HCT116 (cell line): ENCODE measurements at regions not wholly inside any gene's neighbourhood (a gene's known extent, or its start where the extent isn't known, plus 50 kb on each side); places are given as distances from the start of the nearest gene placed in this dataset.

Source experiments
- ATAC-seq: fragments of 200-7000 bp; cut with Tn5 transposase; 2 replicates; pipeline ENCODE4 v1.9.1; 2020; ENCODE audit warnings: mild to moderate bottlenecking, moderate library complexity
- BruUV-seq: library from RNA; stranded (reverse); fragments of 400-500 nt; replicated peaks from 2 replicates; lab custom pipeline; 2021; lab: Mats Ljungman, UMichigan
- CTCF ChIA-PET: fragments of 300-600 bp; sonication (Branson Sonifier 250); formaldehyde crosslinking; loops from one replicate; lab custom pipeline; 2021; ENCODE audit warnings: antibody characterized with exemption; lab: Charles Lee
- POLR2A ChIA-PET: fragments of 300-600, 350-600 bp; sonication (Branson Sonifier 250); formaldehyde crosslinking; loops from one replicate; lab custom pipeline; 2021; ENCODE audit warnings: antibody characterized with exemption; lab: Charles Lee
- RAD21 ChIA-PET, 2 experiments: fragments of 300-600 bp; sonication (Branson Sonifier 250); formaldehyde crosslinking; loops; one replicate each; lab custom pipeline; 2023; ENCODE audit warnings: low total read pairs in 2 of 2; ENCODE audit not compliant: uncharacterized antibody in 2 of 2, unreplicated experiment in 2 of 2, low non-redundant PET in 1 of 2; lab: Charles Lee
- DNase-seq: peaks from one replicate; pipeline ENCODE4 v3.0.0-alpha.2; 2010; ENCODE audit warnings: low read depth, low spot score
- H2AFZ ChIP-seq: fragments of 200-600 bp; shearing (Covaris generic), sonication (generic); 2 replicates; pipeline ENCODE4 v1.6.1; 2017; ENCODE audit warnings: low read depth, mixed run types, mixed read lengths, antibody characterized with exemption, low read length; ENCODE audit not compliant: poor library complexity, severe bottlenecking
- H3K27ac ChIP-seq: 2 replicates; pipeline ENCODE4 v1.5.1; 2012; ENCODE audit warnings: low read depth, low read length
- H3K27me3 ChIP-seq: fragments of 200-600 bp; sonication (generic); 2 replicates; pipeline ENCODE4 v1.6.1; 2016; ENCODE audit warnings: mixed run types, low read length, mixed read lengths; ENCODE audit not compliant: insufficient read depth
- H3K36me3 ChIP-seq, 2 experiments: fragments of 200-500 bp in 1 of 2; fragments of 200-600 bp in 1 of 2; sonication (Bioruptor generic) in 1 of 2; sonication (generic) in 1 of 2; 2 replicates each; pipeline versions ENCODE4 v1.5.1 to v1.6.1; 2014 to 2016; ENCODE audit warnings: low read length in 2 of 2, inconsistent platforms in 1 of 2, mixed read lengths in 1 of 2, mixed run types in 1 of 2; ENCODE audit not compliant: insufficient read depth in 2 of 2, control insufficient read depth in 1 of 2
- H3K4me1 ChIP-seq, 2 experiments: fragments of 200-600 bp in 1 of 2; sonication (generic) in 1 of 2; 2 replicates each; pipeline versions ENCODE4 v1.5.1 to v1.6.1; 2012 to 2017; ENCODE audit warnings: low read length in 2 of 2, inconsistent platforms in 1 of 2, mild to moderate bottlenecking in 1 of 2, mixed read lengths in 1 of 2, mixed run types in 1 of 2, moderate library complexity in 1 of 2; ENCODE audit not compliant: insufficient read depth in 2 of 2, control insufficient read depth in 1 of 2
- H3K4me2 ChIP-seq: fragments of 200-600 bp; sonication (generic); 2 replicates; pipeline ENCODE4 v1.6.1; 2017; ENCODE audit warnings: mixed run types, low read length, mixed read lengths
- H3K4me3 ChIP-seq, 2 experiments: fragments of 200-600 bp in 1 of 2; sonication (generic) in 1 of 2; replicated peaks in 1 of 2; 2 replicates each; pipeline ENCODE4 v1.5.1; 2011 to 2016; ENCODE audit warnings: low read length in 2 of 2, control low read depth in 1 of 2, low read depth in 1 of 2, mild to moderate bottlenecking in 1 of 2, mixed read lengths in 1 of 2, mixed run types in 1 of 2
- H3K79me2 ChIP-seq: fragments of 200-600 bp; sonication (generic); 2 replicates; pipeline ENCODE4 v1.6.1; 2017; ENCODE audit warnings: mild to moderate bottlenecking, mixed run types, low read length, moderate library complexity, mixed read lengths; ENCODE audit not compliant: insufficient read depth
- H3K9ac ChIP-seq: fragments of 200-600 bp; sonication (generic); 2 replicates; pipeline ENCODE4 v1.6.1; 2016; ENCODE audit warnings: low read length, mixed read lengths
- H3K9me2 ChIP-seq: fragments of 200-600 bp; sonication (generic), shearing (Covaris generic); 2 replicates; pipeline ENCODE4 v1.6.1; 2017; ENCODE audit warnings: mixed run types, mild to moderate bottlenecking, moderate library complexity; ENCODE audit not compliant: insufficient read depth
- H3K9me3 ChIP-seq, 2 experiments: fragments of 200-500 bp in 1 of 2; fragments of 200-600 bp in 1 of 2; sonication (Bioruptor generic) in 1 of 2; sonication (generic) in 1 of 2; 2 replicates each; pipeline ENCODE4 v1.6.1; 2014 to 2017; ENCODE audit warnings: low read length in 2 of 2, mixed read lengths in 2 of 2, inconsistent platforms in 1 of 2, low read depth in 1 of 2, mild to moderate bottlenecking in 1 of 2, mixed run types in 1 of 2, moderate library complexity in 1 of 2; ENCODE audit not compliant: control insufficient read depth in 1 of 2, insufficient read depth in 1 of 2
- H4K20me1 ChIP-seq: fragments of 200-600 bp; sonication (generic), shearing (Covaris generic); 2 replicates; pipeline ENCODE4 v1.6.1; 2017; ENCODE audit warnings: mixed run types, mild to moderate bottlenecking, moderate library complexity; ENCODE audit not compliant: insufficient read depth
- ATF3 ChIP-seq: IDR thresholded peaks from 2 replicates; pipeline ENCODE4 v1.6.1; 2012
- CBX3 ChIP-seq: IDR thresholded peaks from 2 replicates; pipeline ENCODE4 v1.6.1; 2012; ENCODE audit warnings: low read depth
- CEBPB ChIP-seq: IDR thresholded peaks from 2 replicates; pipeline ENCODE4 v1.6.1; 2012; ENCODE audit warnings: low read depth
- CTCF ChIP-seq, 3 experiments: fragments of 200-600 bp in 1 of 3; sonication (generic) in 1 of 3; IDR thresholded peaks in 2 of 3; conservative IDR thresholded peaks in 1 of 3; 2 replicates each; pipeline ENCODE4 v1.5.1; 2012 to 2017; ENCODE audit warnings: low read depth in 2 of 3, low read length in 2 of 3, antibody characterized with exemption in 1 of 3, borderline replicate concordance in 1 of 3, control low read depth in 1 of 3, mild to moderate bottlenecking in 1 of 3, mixed read lengths in 1 of 3, mixed run types in 1 of 3, moderate library complexity in 1 of 3; ENCODE audit not compliant: insufficient read depth in 1 of 3
- EGR1 ChIP-seq: IDR thresholded peaks from 2 replicates; pipeline ENCODE4 v1.6.1; 2012; ENCODE audit warnings: low read depth
- EZH2phosphoT487 ChIP-seq: fragments of 200-600 bp; IDR thresholded peaks from 2 replicates; pipeline ENCODE4 v1.6.1; 2018; ENCODE audit warnings: antibody characterized with exemption, borderline replicate concordance
- FOSL1 ChIP-seq: IDR thresholded peaks from 2 replicates; pipeline ENCODE4 v1.6.1; 2012; ENCODE audit warnings: low read depth
- JUND ChIP-seq: IDR thresholded peaks from 2 replicates; pipeline ENCODE4 v1.6.1; 2012
- POLR2AphosphoS5 ChIP-seq: IDR thresholded peaks from 2 replicates; pipeline ENCODE4 v1.6.1; 2011; ENCODE audit warnings: mild to moderate bottlenecking, low read depth, low read length, moderate library complexity
- REST ChIP-seq: IDR thresholded peaks from 2 replicates; pipeline ENCODE4 v1.6.1; 2012; ENCODE audit warnings: low read depth
- SIN3A ChIP-seq: IDR thresholded peaks from 2 replicates; pipeline ENCODE4 v1.6.1; 2012; ENCODE audit warnings: low read depth
- SRF ChIP-seq: IDR thresholded peaks from 2 replicates; pipeline ENCODE4 v1.6.1; 2012; ENCODE audit warnings: low read depth
- YY1 ChIP-seq: IDR thresholded peaks from 2 replicates; pipeline ENCODE4 v1.6.1; 2011; ENCODE audit warnings: low read length, low read depth, moderate library complexity, mild to moderate bottlenecking; ENCODE audit not compliant: insufficient replicate concordance; ENCODE audit errors: extremely low read depth
- ZBTB33 ChIP-seq: IDR thresholded peaks from 2 replicates; pipeline ENCODE4 v1.6.1; 2011; ENCODE audit warnings: mild to moderate bottlenecking, low read length, moderate library complexity; ENCODE audit not compliant: insufficient replicate concordance; ENCODE audit errors: extremely low read depth
- ZFX ChIP-seq: fragments of 450-650 bp; IDR thresholded peaks from 2 replicates; pipeline ENCODE4 v1.6.1; 2017
- ZNF274 ChIP-seq: fragments of 200-500 bp; sonication (Bioruptor generic); IDR thresholded peaks from 2 replicates; pipeline ENCODE4 v1.6.1; 2014; ENCODE audit warnings: mild to moderate bottlenecking, low read depth, low read length, inconsistent platforms
- intact Hi-C: fragments of 100-400 bp; cut with micrococcal nuclease; formaldehyde crosslinking; loops from 2 replicates; pipeline ENCODE4 v1.10.0; 2022

GRCh38 chr4:163666332-163666873, 171.9 kb downstream of the TMA16 start:
- H3K9me2 ChIP-seq = no peaks in the 10 kb centered on the region
- no peaks in the 10 kb centered on the region for H3K9me3 ChIP-seq
- H3K4me3 ChIP-seq = no peak overlapping the region
- POLR2A ChIA-PET = no interaction called here
- no peaks in the 10 kb centered on the region for H3K27me3 ChIP-seq
- H4K20me1 ChIP-seq = no peaks in the 10 kb centered on the region
- H3K4me1 ChIP-seq = no peaks in the 10 kb centered on the region
- H3K27ac ChIP-seq = no peak overlapping the region
- CTCF ChIA-PET = no interaction called here
- RAD21 ChIA-PET = no interaction called here
- BruUV-seq = no TSS peak
- DNase-seq (no peak), ATAC-seq (no peak)
- intact Hi-C loops = no loop called here
- H3K36me3 ChIP-seq = no peaks in the 10 kb centered on the region
- no peak for TF ChIP-seq FOSL1
- no peak for TF ChIP-seq ATF3
- no peak for TF ChIP-seq CBX3
- no peak for TF ChIP-seq JUND
- TF ChIP-seq ZNF274 = no peak
- TF ChIP-seq SIN3A = no peak
- no peak for TF ChIP-seq CTCF (IDR thresholded peaks at IDR 0.05 in 2 of 3, conservative IDR thresholded peaks at IDR 0.05 in 1 of 3; ENCODE audit: borderline replicate concordance in 1 of 3, insufficient read depth in 1 of 3, low read depth in 2 of 3, low read length in 2 of 3)
- no peak for TF ChIP-seq EGR1
- no peak for TF ChIP-seq CEBPB
- TF ChIP-seq POLR2AphosphoS5 = no peak
- TF ChIP-seq ZBTB33 = no peak
- no peak for TF ChIP-seq YY1
- no peak for TF ChIP-seq REST
- TF ChIP-seq EZH2phosphoT487 = no peak
- no peak for TF ChIP-seq SRF
- no peak for TF ChIP-seq ZFX
- H3K9ac ChIP-seq = no peak overlapping the region
- no peak overlapping the region for H3K4me2 ChIP-seq
- H2AFZ ChIP-seq = no peak overlapping the region
- H3K79me2 ChIP-seq = no peaks in the 10 kb centered on the region
